Astrocyte (in vitro differentiated cells and primary cell): ENCODE measurements at regions not wholly inside any gene's neighbourhood (a gene's known extent, or its start where the extent isn't known, plus 50 kb on each side); places are given as distances from the start of the nearest gene placed in this dataset.

ENCODE experiments used
- DNase-seq: peaks from one replicate; pipeline ENCODE4 v3.0.0-alpha.2; 2010; ENCODE audit warnings: low read depth
- FAIRE-seq: peaks from 2 replicates; lab custom pipeline; 2011; peaks lifted over from hg19 to GRCh38; lab: Jason Lieb, UNC
- H2AFZ ChIP-seq: 2 replicates; pipeline ENCODE4 v1.6.0; 2012; ENCODE audit warnings: low read depth, low read length, inconsistent platforms
- H3K27ac ChIP-seq: 2 replicates; pipeline ENCODE4 v1.5.1; 2011; ENCODE audit warnings: low read depth, low read length, inconsistent platforms
- H3K27me3 ChIP-seq: 2 replicates; pipeline ENCODE4 v1.6.0; 2011; ENCODE audit warnings: low read length, inconsistent platforms; ENCODE audit not compliant: insufficient read depth
- H3K36me3 ChIP-seq: 2 replicates; pipeline ENCODE4 v1.5.1; 2011; ENCODE audit warnings: low read length, inconsistent platforms; ENCODE audit not compliant: insufficient read depth
- H3K4me1 ChIP-seq: 2 replicates; pipeline ENCODE4 v1.5.1; 2011; ENCODE audit warnings: low read length, inconsistent platforms; ENCODE audit not compliant: insufficient read depth
- H3K4me2 ChIP-seq: 2 replicates; pipeline ENCODE4 v1.6.0; 2012; ENCODE audit warnings: low read length, inconsistent platforms
- H3K4me3 ChIP-seq: 2 replicates; pipeline ENCODE4 v1.5.1; 2011; ENCODE audit warnings: low read depth, mild to moderate bottlenecking, low read length, inconsistent platforms; ENCODE audit not compliant: insufficient read depth
- H3K79me2 ChIP-seq: 2 replicates; pipeline ENCODE4 v1.6.0; 2012; ENCODE audit warnings: mild to moderate bottlenecking, low read length, inconsistent platforms; ENCODE audit not compliant: insufficient read depth
- H3K9ac ChIP-seq: 2 replicates; pipeline ENCODE4 v1.6.0; 2012; ENCODE audit warnings: mild to moderate bottlenecking, low read length, inconsistent platforms
- H3K9me3 ChIP-seq: 2 replicates; pipeline ENCODE4 v1.5.1; 2012; ENCODE audit warnings: low read depth, mild to moderate bottlenecking, low read length, inconsistent platforms; ENCODE audit not compliant: insufficient read depth
- H4K20me1 ChIP-seq: 2 replicates; pipeline ENCODE4 v1.6.0; 2012; ENCODE audit warnings: low read length, inconsistent platforms; ENCODE audit not compliant: insufficient read depth
- H3K27ac Mint-ChIP-seq: one replicate; pipeline ENCODE4 v1.8.0; 2021; ENCODE audit warnings: mild to moderate bottlenecking, mixed read lengths; ENCODE audit not compliant: unreplicated experiment
- H3K27me3 Mint-ChIP-seq: one replicate; pipeline ENCODE4 v1.8.0; 2021; ENCODE audit warnings: low read depth, mixed read lengths; ENCODE audit not compliant: unreplicated experiment
- H3K36me3 Mint-ChIP-seq: one replicate; pipeline ENCODE4 v1.8.0; 2021; ENCODE audit warnings: low read depth, mixed read lengths; ENCODE audit not compliant: unreplicated experiment
- H3K4me1 Mint-ChIP-seq: one replicate; pipeline ENCODE4 v1.8.0; 2021; ENCODE audit warnings: low read depth, mixed read lengths; ENCODE audit not compliant: unreplicated experiment
- H3K4me3 Mint-ChIP-seq: one replicate; pipeline ENCODE4 v1.8.0; 2021; ENCODE audit warnings: mild to moderate bottlenecking, moderate library complexity, mixed read lengths; ENCODE audit not compliant: unreplicated experiment
- H3K9me3 Mint-ChIP-seq: one replicate; pipeline ENCODE4 v1.8.0; 2021; ENCODE audit warnings: mild to moderate bottlenecking, mixed read lengths; ENCODE audit not compliant: unreplicated experiment
- EZH2 ChIP-seq: IDR thresholded peaks from 2 replicates; pipeline ENCODE4 v1.6.1; 2012; ENCODE audit warnings: mild to moderate bottlenecking, low read length, inconsistent platforms; ENCODE audit not compliant: insufficient read depth
- TF ChIP-seq, protein P1 (sequence below): IDR thresholded peaks from 2 replicates; pipeline ENCODE4 v1.5.1; 2011; ENCODE audit warnings: low read depth, mild to moderate bottlenecking, inconsistent platforms, low read length, moderate library complexity; ENCODE audit not compliant: insufficient read depth

- Histone ChIP-seq H3K79me2 (no peaks in the 10 kb centered on the region), H3K4me3 (no peak overlapping the region), H3K9ac (no peak overlapping the region), H3K36me3 (no peaks in the 10 kb centered on the region), H2AFZ (no peak overlapping the region), H3K9me3 (peaks cover 8% of the 10 kb centered on the region), H3K27ac (no peak overlapping the region), H3K27me3 (peaks cover 4% of the 10 kb centered on the region), H3K4me2 (no peak overlapping the region), H4K20me1 (no peaks in the 10 kb centered on the region), H3K4me1 (no peaks in the 10 kb centered on the region)
- no peak for TF ChIP-seq EZH2
- TF ChIP-seq, protein P1, sequence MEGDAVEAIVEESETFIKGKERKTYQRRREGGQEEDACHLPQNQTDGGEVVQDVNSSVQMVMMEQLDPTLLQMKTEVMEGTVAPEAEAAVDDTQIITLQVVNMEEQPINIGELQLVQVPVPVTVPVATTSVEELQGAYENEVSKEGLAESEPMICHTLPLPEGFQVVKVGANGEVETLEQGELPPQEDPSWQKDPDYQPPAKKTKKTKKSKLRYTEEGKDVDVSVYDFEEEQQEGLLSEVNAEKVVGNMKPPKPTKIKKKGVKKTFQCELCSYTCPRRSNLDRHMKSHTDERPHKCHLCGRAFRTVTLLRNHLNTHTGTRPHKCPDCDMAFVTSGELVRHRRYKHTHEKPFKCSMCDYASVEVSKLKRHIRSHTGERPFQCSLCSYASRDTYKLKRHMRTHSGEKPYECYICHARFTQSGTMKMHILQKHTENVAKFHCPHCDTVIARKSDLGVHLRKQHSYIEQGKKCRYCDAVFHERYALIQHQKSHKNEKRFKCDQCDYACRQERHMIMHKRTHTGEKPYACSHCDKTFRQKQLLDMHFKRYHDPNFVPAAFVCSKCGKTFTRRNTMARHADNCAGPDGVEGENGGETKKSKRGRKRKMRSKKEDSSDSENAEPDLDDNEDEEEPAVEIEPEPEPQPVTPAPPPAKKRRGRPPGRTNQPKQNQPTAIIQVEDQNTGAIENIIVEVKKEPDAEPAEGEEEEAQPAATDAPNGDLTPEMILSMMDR: no peak
- no peak overlapping the region for H3K27ac Mint-ChIP-seq
- H3K36me3 Mint-ChIP-seq: peaks cover 6% of the 10 kb centered on the region
- peaks cover 11% of the 10 kb centered on the region for H3K4me1 Mint-ChIP-seq
- H3K9me3 Mint-ChIP-seq: peaks cover 13% of the 10 kb centered on the region
- FAIRE-seq (no peak), DNase-seq (no peak)
- H3K27me3 Mint-ChIP-seq: peaks cover 55% of the 10 kb centered on the region
- H3K4me3 Mint-ChIP-seq: no peak overlapping the region
These were observed 295.4 kb downstream of the CYP26B1 start for GRCh38 chr2:71852141-71852711.

DNA sequence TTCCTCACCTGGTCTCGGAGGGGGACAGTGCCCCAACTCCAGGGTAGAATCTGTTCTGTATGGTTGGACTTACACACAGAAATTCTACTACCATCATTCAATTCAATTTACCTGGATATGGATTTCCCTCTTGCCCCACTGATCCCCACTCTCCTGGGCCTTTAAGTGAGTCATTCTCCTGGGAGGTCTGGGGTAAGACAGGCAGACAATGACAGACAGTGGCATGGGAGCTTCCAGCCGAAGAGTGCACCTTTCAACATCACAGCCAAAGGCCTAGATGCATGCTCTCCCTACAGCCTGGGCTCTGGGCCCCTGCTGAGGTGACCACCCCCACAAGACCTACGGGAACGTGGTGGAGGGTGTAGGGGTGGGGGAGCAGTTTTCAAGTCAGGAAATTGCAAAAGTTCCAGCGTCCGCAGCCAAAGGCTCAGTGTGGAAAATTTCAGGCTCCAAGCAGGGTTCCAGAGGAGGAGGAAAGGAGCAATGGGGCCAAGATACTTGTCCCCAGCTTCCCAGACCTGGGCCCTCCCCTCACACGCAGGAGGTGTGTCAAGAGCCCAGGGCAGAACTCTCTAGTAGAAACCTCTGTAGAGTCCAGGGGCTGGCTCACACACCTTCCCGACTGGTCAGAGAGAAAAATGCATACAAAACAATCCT lies 296.4 kb downstream of the CYP26B1 start:
- H3K9me3 ChIP-seq: peaks cover 8% of the 10 kb centered on the region
- H3K4me3 ChIP-seq: no peak overlapping the region
- no peak overlapping the region for H3K27ac ChIP-seq
- H3K9ac ChIP-seq: no peak overlapping the region
- H3K36me3 ChIP-seq: no peaks in the 10 kb centered on the region
- DNase-seq: no peak
- no peak overlapping the region for H3K4me2 ChIP-seq
- Mint-ChIP-seq H3K9me3 (peaks cover 13% of the 10 kb centered on the region), H3K27ac (no peak overlapping the region), H3K4me3 (no peak overlapping the region), H3K4me1 (peaks cover 11% of the 10 kb centered on the region), H3K36me3 (peaks cover 6% of the 10 kb centered on the region), H3K27me3 (peaks cover 55% of the 10 kb centered on the region)
- H3K4me1 ChIP-seq: peaks cover 3% of the 10 kb centered on the region
- no peak for FAIRE-seq
- H4K20me1 ChIP-seq: no peaks in the 10 kb centered on the region
- no peak for TF ChIP-seq EZH2
- TF ChIP-seq, protein P1: no peak
- H2AFZ ChIP-seq: no peak overlapping the region
- H3K27me3 ChIP-seq: peaks cover 4% of the 10 kb centered on the region
- no peaks in the 10 kb centered on the region for H3K79me2 ChIP-seq

DNA sequence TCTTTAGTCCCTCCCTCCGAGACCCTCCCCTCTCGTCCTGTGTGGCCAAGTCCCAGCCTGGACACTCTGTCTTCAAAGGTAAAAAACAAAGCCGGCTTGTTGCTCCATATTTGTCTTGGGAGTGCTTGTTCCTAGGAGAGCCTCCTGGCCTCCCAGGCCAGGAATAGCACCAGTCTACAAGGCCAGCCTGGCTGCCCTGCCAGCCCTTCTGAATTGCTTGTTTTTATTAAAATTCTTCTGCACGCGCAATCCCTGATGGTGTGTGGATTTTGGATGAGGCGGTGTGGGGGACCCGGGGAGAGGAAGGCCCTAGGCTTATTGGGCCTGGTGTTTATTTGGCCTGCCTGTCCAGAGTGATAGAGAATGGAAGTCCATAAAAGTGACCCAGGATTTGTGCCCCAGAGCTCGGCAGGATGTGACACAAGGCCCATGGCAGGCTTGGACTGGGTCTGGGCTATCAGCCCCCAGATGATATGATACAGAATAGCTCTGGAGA lies 297.3 kb downstream of the CYP26B1 start:
- no peak overlapping the region for H2AFZ ChIP-seq
- H3K9me3 ChIP-seq: peaks cover 4% of the 10 kb centered on the region
- H4K20me1 ChIP-seq: no peaks in the 10 kb centered on the region
- no peaks in the 10 kb centered on the region for H3K79me2 ChIP-seq
- no peaks in the 10 kb centered on the region for H3K36me3 ChIP-seq
- Mint-ChIP-seq H3K27me3 (peaks cover 47% of the 10 kb centered on the region), H3K27ac (no peak overlapping the region), H3K36me3 (peaks cover 3% of the 10 kb centered on the region), H3K4me1 (peaks cover 11% of the 10 kb centered on the region), H3K4me3 (no peak overlapping the region), H3K9me3 (peaks cover 6% of the 10 kb centered on the region)
- no peak for TF ChIP-seq EZH2
- TF ChIP-seq, protein P1: no peak
- peaks cover 3% of the 10 kb centered on the region for H3K4me1 ChIP-seq
- H3K27me3 ChIP-seq: peaks cover 4% of the 10 kb centered on the region
- FAIRE-seq (no peak), DNase-seq (no peak)
- H3K27ac ChIP-seq: no peak overlapping the region
- H3K4me2 ChIP-seq: no peak overlapping the region
- H3K4me3 ChIP-seq: no peak overlapping the region
- no peak overlapping the region for H3K9ac ChIP-seq
